Tibial artery (tissue), 4 donors: ENCODE measurements at regions not wholly inside any gene's neighbourhood (a gene's known extent, or its start where the extent isn't known, plus 50 kb on each side); places are given as distances from the start of the nearest gene placed in this dataset.

Experiments
- DNase-seq, 2 donors: peaks; one replicate each; pipeline ENCODE4 v3.0.0-alpha.2; 2019
- H3K27ac ChIP-seq, 2 donors: fragments of 200-600 bp; sonication (generic) in 1 of 2; 1 replicate in 1 of 2; 2 replicates in 1 of 2; pipeline ENCODE4 v1.5.1; 2018 to 2019; ENCODE audit warnings: mild to moderate bottlenecking in 1 of 2
- H3K27me3 ChIP-seq, 2 donors: fragments of 200-600 bp; sonication (generic) in 1 of 2; one replicate each; pipeline versions ENCODE4 v1.5.1 to v1.6.0; 2016 to 2019
- H3K36me3 ChIP-seq, 3 donors: fragments of 200-600 bp; sonication (generic) in 2 of 3; one replicate each; pipeline ENCODE4 v1.5.1; 2016 to 2019; ENCODE audit warnings: mild to moderate bottlenecking in 2 of 3
- H3K4me1 ChIP-seq, 4 donors: fragments of 200-600 bp; sonication (generic) in 2 of 4; 1 replicate in 3 of 4; 2 replicates in 1 of 4; pipeline ENCODE4 v1.5.1; 2016 to 2019
- H3K4me3 ChIP-seq, 2 donors: fragments of 200-600 bp; sonication (generic) in 1 of 2; 1 replicate in 1 of 2; 2 replicates in 1 of 2; pipeline ENCODE4 v1.5.1; 2018 to 2019; ENCODE audit warnings: mild to moderate bottlenecking in 2 of 2
- H3K9me3 ChIP-seq, 3 donors: fragments of 200-600 bp; sonication (generic) in 1 of 3; one replicate each; pipeline ENCODE4 v1.5.1; 2016 to 2019
- CTCF ChIP-seq, 2 experiments: fragments of 200-600 bp in 1 of 2; fragments of 450-650 bp in 1 of 2; IDR thresholded peaks; one replicate each; pipeline ENCODE4 v1.5.1; 2017 to 2019; ENCODE audit warnings: antibody characterized with exemption in 2 of 2, mild to moderate bottlenecking in 1 of 2, moderate library complexity in 1 of 2
- intact Hi-C: fragments of 100-400 bp; cut with DNase I; formaldehyde crosslinking; loops from one replicate; pipeline ENCODE4 v1.15.0; 2023; ENCODE audit warnings: low total_unique reads

GRCh38 chr13:72205773-72206172, 338.8 kb upstream of the DACH1 start:
- Histone ChIP-seq H3K9me3 (no peaks in the 10 kb centered on the region), H3K27ac (no peak overlapping the region), H3K4me3 (no peak overlapping the region), H3K4me1 (no peaks in the 10 kb centered on the region), H3K36me3 (no peaks in the 10 kb centered on the region), H3K27me3 (no peaks in the 10 kb centered on the region)
- no peak for DNase-seq
- TF ChIP-seq CTCF (IDR thresholded peaks at IDR 0.05): no peak
- intact Hi-C loops: no loop called here

GRCh38 chr13:72204291-72204690, 337.3 kb upstream of the DACH1 start:
- H3K4me3 ChIP-seq: no peak overlapping the region
- H3K27me3 ChIP-seq: no peaks in the 10 kb centered on the region
- no peaks in the 10 kb centered on the region for H3K4me1 ChIP-seq
- no peak for DNase-seq
- H3K27ac ChIP-seq: no peak overlapping the region
- no peaks in the 10 kb centered on the region for H3K36me3 ChIP-seq
- TF ChIP-seq CTCF (IDR thresholded peaks at IDR 0.05): no peak
- H3K9me3 ChIP-seq: no peaks in the 10 kb centered on the region
- intact Hi-C loops: no loop called here

- no peaks in the 10 kb centered on the region for H3K36me3 ChIP-seq
- no peaks in the 10 kb centered on the region for H3K9me3 ChIP-seq
- H3K27me3 ChIP-seq: no peaks in the 10 kb centered on the region
- intact Hi-C loops: no loop called here
- no peak for DNase-seq
- H3K4me3 ChIP-seq: no peak overlapping the region
- H3K27ac ChIP-seq: no peak overlapping the region
- no peak for TF ChIP-seq CTCF (IDR thresholded peaks at IDR 0.05)
- H3K4me1 ChIP-seq: no peaks in the 10 kb centered on the region
Measured at GRCh38 chr13:72201726-72202125, 334.7 kb upstream of the DACH1 start.

GRCh38 chr13:72199640-72200039, 332.6 kb upstream of the DACH1 start:
- Histone ChIP-seq H3K27ac (no peak overlapping the region), H3K4me3 (no peak overlapping the region), H3K27me3 (no peaks in the 10 kb centered on the region), H3K36me3 (no peaks in the 10 kb centered on the region), H3K9me3 (no peaks in the 10 kb centered on the region), H3K4me1 (no peaks in the 10 kb centered on the region)
- TF ChIP-seq CTCF (IDR thresholded peaks at IDR 0.05): no peak
- intact Hi-C loops: no loop called here
- DNase-seq: no peak

GRCh38 chr13:72198967-72199560, 332.1 kb upstream of the DACH1 start:
- intact Hi-C loops: no loop called here
- H3K27me3 ChIP-seq: no peaks in the 10 kb centered on the region
- no peak overlapping the region for H3K4me3 ChIP-seq
- no peak overlapping the region for H3K27ac ChIP-seq
- no peaks in the 10 kb centered on the region for H3K36me3 ChIP-seq
- H3K9me3 ChIP-seq: no peaks in the 10 kb centered on the region
- no peak for DNase-seq
- no peak for TF ChIP-seq CTCF (IDR thresholded peaks at IDR 0.05)
- no peaks in the 10 kb centered on the region for H3K4me1 ChIP-seq

GRCh38 chr13:72198042-72198441, 331.0 kb upstream of the DACH1 start:
- no peaks in the 10 kb centered on the region for H3K27me3 ChIP-seq
- intact Hi-C loops: no loop called here
- no peak overlapping the region for H3K27ac ChIP-seq
- no peak for TF ChIP-seq CTCF (IDR thresholded peaks at IDR 0.05)
- no peaks in the 10 kb centered on the region for H3K36me3 ChIP-seq
- no peak overlapping the region for H3K4me3 ChIP-seq
- no peaks in the 10 kb centered on the region for H3K9me3 ChIP-seq
- H3K4me1 ChIP-seq: no peaks in the 10 kb centered on the region
- DNase-seq: no peak
